HG03108 (cell line): ENCODE measurements at regions not wholly inside any gene's neighbourhood (a gene's known extent, or its start where the extent isn't known, plus 50 kb on each side); places are given as distances from the start of the nearest gene placed in this dataset.
"Not testable (repeated sequence)": the region's sequence is repeated elsewhere in the genome, so short reads cannot be mapped to it uniquely, and the experiment has no call there.

Experiments used
- ATAC-seq: cut with Tn5 transposase; IDR thresholded peaks from one replicate; pipeline ENCODE4 v1.9.1; 2021; ENCODE audit warnings: moderate library complexity; ENCODE audit not compliant: unreplicated experiment

DNA sequence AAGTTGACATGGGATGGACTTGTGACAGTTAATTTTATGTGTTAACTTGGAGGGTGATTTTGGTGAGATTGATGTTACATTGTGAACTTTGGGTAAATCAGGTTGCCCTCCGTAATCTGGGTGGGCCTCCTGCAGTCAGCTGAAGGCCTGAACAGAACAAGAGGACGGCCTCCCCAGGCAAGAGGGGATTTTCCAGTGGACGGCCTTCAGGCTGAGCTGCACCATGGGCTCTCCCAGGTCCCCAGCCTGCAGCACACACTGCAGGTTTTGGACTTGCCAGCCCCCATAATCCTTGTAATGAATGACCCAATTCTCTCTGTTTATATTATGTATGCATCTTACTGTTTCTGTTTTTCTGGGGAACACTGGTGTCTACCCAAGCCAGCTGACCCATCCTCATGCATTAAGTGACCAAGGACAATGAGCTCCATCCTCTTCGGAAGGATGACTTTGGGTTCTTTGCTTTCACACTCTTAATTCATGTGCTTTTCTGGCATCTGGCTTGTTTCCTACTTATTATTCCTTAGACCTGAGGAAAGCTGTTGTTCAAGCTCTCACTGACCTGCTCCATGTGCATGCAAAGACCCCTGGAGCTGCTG is 64.2 kb downstream of the DACT2 start:
- ATAC-seq = no peak

DNA sequence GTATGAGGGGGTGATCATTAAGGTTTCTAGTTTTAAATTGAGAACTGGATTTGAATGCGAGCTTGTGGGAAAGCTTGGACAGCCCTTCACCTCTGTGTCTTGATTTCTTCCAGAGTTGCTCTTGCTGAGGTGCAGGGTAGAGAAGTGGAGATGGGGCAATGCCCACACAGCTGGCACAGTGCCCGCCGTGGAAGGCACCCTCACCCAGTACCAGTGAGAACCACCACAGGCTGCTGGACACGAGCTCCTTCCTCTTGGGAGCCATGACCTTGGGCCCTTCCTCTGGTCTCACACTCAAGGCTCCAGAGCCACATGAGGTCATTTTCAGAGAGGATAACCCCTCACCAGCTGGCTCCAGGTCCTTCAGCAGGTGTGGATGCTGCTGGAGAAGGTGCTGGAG is 67.3 kb downstream of the DACT2 start:
- no peak for ATAC-seq

DNA sequence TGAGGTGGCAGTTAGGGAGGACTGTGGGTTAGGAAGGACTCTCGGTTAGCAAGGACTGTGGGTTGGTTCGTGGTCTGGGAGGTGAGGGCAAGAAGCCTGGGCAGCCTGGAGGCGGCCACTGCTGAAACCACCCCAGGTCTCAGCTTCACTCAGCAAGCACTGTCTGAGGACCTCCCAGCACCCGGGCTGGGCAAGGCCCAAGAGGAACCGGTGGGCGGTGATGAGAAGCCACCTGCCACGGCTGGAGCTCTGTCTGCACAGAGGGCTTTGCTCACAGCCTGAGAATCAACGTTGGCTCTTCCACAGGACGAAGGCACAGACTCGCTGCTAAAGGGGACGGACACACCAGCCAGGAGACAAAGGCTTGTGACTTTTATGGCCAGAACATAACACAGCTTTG is 69.3 kb downstream of the DACT2 start:
- ATAC-seq = no peak

DNA sequence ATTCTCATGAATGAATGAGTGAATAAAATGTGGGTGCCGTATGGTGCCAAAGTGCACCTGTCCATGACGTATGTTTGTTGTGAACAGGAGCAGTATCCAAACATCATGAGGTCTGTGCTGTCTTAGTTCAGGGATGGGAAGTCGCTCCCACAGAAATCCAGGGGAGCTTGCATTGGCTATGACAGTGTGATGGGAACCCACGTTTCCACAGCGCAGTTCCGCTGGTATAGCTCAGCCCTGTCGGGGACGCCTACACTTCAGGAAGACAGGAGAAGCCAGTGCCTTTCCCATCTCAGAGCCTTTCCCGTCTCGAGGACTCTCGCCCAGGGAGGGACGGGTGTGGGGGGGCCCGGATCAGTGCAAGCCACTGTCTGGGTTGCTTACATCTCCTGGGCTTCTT is 69.8 kb downstream of the DACT2 start:
- ATAC-seq = no peak

DNA sequence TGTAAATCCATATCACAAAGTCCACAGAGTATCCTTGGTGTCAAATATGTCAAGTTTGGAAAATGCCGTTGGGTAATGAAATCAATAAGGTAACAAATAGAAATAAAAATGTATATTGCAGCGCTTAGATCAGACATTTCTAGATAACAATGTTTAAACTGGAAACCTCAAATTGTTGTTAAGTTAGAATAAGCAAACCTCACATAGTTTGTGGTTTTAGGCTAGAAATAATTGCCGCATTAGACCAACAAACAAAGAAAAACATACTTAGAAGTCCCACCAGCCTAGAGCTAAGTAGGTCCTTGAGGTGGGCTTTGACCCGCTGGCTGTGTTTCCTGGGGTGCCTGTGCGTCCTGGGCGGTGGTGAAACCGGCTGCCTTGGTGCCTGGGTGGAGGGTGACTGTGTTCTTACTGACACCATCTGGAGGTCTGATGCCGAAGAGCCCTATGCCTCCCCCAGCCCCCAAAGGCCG is 71.4 kb downstream of the DACT2 start:
- ATAC-seq = no peak

DNA sequence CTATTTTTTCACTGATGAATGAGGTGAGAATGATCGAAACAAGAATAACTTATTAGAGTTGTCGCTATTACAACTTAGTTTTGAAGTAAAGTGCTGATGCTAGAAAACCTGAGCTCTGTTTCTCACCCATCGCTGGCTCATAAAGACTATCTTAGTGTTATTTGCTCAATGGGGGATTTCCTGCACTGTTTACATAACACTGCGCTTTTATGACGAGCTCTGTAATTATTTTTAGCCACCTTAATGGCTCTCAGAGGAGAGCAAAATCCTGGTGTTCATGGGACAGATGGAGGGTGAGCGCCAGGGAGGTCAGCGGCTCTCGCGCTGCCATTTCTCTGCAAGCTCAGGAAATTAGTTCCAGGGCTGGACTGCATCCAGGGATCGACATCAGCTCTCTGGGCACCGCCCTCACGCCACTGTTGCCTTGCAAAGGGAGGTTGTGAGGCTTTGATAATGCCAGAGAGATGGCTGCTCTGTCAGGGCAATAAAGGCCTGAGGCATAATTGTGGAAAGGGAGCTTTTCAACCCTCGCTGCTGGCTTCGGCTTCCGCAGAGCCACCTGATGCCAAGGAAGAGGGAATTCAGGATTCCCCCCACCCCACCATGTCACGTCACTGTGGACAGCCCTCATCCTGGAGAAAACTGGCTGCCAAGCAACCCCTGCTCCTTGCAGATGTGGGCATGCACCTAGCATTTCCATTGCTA is 72.0 kb downstream of the DACT2 start:
- ATAC-seq = no peak

DNA sequence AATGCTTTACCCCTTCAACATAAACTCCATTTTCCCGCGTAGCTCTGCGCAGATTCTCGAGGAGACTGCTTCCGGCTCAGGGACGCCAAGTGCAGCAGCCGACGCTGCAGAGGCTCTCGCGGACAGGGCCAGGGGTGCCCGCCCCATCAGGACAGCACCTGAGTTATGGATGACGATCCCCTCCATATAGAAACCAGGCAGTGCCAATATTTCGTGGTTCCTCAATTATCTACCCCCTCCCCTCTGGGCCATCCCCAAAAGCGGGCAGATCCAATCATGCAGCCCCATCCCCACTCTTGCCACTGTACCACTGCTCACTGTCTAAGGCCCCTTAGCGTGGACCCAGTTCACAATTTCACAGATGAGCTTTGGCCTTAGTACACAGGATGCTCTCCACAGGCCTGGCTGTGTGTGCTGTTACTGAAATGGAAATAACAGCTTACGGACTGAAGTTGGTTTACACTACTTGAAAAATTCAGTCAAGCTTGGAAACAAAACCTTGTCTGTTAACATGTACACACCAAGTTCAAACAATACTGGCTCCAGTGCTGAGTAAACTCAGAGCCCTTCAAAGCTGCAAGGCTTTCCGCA is 74.5 kb downstream of the DACT2 start:
- no peak for ATAC-seq

DNA sequence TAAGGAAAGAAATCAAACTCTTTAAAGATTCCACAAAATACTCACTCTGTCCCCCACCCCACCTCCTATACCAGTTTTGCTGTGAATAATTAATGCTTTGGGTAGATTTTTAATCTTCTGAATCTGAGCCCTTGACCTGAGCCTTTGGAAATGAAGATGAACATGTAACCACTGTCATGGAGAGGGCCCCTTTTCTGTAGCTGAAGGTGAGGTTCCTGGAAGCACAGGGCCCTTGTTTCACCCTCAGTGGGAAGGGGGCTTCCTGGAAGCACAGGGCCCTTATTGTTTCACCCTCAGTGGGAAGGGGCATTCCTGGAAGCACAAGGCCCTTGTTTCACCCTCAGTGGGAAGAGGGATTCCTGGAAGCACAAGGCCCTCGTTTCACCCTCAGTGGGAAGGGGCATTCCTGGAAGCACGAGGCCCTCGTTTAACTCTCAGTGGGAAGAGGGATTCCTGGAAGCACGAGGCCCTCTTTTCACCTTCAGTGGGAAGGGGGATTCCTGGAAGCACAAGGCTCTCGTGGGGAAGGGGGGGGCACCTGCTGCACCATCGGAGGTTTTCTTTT is 75.7 kb downstream of the DACT2 start:
- ATAC-seq = no peak

DNA sequence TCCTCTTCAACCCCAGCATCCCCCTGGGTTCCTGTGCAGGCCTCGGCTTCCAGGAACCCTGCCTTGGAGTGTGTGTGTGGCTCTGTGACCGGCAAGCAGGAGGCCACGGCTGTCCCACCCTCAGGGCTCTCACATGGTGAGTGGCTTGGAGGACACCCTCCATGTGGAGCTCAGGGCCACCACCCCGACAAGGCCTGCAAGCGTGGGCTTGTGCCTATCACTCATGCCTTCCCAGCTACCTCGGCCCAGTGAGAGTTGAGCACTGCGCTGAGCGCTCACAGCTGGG is 76.7 kb downstream of the DACT2 start:
- ATAC-seq = no peak

DNA sequence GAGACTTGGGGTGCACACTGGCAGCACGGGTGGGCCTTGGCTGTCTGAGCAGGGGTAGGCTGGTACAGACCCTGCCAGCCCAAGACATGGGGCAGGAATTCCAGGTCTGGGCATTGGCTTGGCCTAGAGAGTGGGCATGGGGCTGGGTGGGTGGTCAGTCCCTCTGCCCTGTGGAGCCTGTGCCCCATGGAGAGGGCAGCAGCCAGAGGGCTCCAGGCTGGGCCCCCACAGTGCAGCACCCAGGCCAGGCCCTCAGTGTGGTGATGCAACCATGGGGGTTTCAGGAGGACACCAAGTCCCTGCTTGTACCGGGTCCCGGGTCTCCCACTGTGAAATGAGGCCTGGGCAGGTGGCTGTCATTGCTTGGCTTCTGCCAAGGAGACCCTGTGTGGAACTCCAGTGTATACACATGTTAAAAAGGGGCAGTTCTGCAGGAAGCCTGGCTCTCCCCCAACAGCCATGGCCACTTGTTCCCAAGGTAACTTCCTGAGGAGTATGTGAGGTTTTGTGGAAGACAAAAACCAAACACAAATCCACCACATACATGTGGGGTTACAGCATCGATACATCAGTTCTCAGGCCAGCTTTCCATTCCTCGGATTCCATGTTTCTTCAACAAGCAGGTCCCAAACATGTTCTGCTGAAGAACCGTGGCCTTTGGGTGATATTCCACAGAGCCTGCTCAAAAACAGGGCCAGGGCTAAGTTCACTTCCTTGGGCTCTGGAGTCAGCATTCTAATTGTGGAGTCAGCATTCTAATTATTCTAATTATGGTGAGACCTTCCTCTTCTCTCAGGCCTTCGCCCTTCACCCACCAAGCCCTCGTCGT is 77.3 kb downstream of the DACT2 start:
- ATAC-seq = no peak

DNA sequence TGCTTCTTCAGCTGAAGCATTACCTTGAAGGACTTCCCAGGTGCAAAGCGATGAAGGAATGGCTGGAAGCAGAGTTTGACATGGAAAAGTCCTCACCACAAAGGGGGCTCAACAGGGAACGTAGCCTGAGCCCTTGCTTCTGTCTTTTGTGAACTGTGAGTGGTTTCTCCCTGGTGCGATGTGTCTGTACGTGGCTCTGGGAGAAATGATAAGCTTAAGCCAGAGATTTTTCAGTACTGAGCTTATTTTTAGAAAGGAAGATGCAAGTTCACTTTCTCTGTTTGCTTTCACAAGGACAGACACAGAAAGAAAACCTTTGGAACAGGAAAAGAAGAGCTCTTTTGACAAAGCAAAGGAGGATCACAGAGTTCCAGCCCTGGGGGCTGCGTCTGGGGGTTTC is 79.4 kb downstream of the DACT2 start:
- no peak for ATAC-seq

DNA sequence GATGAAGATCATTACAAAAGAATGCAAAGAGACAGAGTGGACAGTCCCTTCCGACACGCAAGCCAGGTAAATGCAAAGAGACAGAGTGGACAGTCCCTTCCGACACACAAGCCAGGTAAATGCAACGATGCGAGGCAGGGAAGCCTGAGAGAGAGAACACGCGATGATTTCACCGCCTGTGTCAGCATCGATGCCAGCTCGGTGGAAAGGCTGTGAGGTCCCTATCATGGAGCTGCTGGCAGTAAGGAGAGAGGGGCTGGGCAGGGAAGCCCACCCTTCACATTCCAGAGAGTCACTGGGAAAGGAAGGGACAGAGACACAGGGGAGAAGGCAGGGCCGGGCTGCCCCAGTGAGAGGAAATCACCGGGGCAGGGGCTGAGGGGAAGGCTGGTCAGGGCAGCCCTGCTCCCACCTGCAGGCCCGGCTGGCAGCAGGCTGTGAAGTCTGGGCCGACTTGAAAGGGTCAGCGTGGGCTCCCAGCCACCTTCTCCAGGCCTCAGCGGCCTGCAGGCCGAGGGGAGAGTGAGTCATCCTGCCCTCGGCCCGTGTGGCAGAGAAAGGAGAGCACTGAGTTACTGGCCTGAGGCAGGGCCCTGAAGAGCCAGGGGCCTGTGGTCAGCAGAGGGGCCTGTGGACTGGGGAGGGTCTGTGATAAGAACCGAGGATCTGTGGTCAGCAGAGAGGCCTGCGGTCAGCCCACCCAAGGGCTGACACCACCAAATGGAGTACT is 80.4 kb downstream of the DACT2 start:
- ATAC-seq = no peak

DNA sequence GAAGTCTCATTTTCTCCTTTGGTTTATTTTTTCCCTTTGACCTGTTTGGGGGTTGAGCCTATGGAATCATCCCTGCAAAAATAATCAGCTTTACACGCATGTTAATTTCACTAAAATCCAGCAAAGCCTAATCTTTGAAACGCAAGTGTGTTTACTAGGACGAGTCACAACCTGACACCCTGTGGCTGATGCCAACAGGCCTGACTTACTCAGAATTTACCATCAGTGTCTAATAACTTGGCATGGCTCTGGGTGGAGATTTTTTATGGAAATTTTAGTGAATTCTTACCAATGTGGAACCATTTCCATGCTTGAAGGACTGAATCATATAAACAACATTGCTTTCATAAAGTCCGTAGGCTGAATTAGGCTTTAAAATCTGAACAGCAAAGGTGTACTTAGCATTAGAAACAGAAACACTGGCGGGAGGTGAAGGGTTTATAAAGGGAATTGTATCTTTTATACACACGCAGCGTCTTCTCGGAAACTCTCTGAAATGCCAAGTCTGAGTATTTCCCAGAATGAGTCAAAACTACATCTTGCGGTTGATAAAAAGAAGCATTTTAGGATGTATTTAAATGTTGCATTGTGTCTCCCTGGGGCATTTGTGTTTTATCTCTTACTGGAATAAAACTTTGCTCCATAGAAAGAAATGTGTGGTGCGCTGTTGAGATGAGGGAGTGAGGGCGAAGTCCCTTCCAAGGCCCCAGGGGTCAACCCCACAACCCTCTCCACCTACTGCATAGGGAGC is 81.2 kb downstream of the DACT2 start:
- no peak for ATAC-seq

DNA sequence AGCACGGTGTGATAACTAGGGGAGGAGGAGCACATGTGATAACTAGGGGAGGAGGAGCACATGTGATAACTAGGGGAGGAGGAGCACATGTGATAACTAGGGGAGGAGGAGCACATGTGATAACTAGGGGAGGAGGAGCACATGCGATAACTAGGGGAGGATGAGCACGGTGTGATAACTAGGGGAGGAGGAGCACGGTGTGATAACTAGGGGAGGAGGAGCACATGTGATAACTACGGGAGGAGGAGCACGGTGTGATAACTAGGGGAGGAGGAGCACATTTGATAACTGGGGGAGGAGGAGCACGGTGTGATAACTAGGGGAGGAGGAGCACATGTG is 85.7 kb downstream of the DACT2 start:
- not testable (repeated sequence) for ATAC-seq

DNA sequence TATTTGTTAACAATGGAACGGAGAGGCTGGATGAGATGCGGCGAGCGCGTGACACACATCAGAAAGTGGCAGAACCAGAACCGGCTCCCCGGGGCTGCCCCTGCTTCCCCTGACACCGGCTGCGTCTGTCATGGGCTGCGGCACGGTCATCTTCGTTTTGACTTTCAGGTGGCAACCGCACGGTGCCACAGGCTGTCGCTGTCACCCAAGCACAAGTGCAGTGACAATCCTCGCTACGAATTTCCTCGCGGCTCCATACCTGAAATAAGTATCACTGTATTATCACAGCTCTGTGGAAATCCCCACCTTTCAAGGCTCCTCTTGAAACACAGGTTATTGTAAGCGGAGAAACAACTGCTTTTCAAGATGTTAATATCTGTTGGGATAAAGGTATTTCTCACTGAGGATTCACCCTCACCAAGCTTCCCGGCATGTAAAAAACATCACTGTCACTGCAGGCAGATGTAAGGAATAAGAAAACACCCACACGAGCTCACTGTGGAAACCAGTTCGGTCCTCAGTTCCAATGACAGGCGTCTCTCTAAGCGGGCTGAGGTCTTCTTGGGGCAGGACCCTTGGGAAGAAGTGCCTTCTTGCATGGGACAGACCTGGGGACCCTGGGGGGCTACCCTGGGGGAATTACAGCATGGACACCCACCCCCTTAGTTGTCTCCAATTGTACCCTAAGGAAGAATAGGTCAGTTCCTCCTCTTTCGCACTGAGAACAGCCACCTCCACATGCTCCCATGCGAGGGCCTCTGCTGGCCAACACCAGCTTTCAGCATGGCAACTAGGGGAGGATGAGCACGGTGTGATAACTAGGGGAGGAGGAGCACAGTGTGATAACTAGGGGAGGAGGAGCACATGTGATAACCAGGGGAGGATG is 86.3 kb downstream of the DACT2 start:
- no peak for ATAC-seq

DNA sequence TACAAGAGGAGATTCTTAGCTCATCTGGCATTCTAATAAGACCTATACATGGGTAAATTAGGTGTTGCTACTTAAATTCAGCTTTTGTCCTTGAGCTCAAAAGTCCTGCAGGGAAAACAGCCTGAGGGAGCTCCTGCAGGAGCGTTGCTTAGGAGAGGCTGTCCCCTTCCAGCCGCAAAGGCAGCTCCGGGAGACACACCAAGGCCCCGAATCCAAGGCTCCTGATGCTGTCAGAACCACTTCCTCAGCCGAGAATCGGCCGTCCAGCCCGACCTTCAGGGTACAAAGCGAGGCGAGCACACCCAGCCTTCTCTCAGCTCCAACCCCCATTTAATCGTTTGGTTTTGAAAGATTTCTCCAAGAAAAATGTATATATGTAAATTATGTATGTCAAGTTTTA is 87.0 kb downstream of the DACT2 start:
- ATAC-seq = no peak

DNA sequence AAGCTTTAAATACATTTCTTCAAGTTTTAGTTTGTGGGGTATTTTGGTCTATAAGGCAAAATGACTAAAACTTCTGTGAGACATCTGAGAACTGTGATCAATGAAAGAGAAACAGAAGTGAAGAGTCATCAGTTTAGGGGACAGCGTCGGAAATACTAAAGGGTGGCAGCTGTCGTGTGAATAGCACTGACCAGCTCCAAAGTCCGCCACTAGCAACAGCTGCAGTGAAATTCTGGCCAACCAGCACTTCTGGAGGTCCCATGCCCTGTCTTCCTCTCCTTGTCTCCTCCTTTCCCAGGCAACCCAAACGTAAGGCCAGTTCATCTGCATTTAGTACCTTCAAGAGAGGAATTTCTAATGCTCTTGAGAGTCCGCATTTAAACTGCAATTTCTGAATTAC is 87.5 kb downstream of the DACT2 start:
- ATAC-seq = no peak

DNA sequence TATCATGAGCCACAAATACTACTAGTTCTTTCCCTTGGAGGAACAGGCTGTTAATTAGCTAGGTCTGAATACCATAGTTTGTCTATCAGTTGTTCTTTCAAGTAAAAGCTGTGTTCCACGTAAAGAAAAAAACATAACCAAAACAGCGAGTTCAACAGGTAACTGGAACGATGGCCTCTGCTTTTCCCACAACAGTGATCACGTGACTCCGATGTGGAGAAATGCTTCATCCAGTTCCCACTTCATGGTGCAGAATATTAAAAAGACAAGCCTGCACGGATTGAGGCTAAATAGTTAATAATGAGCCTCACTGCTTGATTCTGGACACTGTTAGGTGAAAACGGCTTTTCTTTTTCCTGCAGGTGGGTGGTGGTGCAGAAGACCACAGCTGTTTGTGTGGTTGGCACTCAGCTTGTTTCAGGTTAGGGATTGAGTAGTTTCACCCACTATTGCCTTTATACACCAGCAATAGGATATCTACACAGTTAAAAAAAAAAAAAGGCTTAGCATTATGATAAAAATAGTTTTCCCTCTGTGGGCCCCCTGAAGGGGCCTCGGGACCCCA is 88.1 kb downstream of the DACT2 start:
- ATAC-seq = no peak

DNA sequence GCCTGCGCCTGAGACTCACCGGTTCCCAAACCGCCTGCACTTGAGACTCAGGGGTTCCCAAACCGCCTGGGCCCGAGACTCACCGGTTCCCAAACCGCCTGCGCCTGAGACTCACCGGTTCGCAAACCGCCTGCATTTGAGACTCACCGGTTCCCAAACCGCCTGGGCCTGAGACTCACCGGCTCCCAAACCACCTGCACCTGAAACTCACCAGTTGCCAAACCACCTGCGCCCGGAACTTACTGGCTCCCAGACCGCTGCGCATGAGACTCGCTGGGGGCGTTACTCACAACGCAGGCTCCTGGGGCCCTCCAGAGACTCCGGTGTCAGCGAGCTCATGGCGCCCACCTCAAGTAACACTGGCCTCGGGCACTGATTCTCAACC is 90.2 kb downstream of the DACT2 start:
- ATAC-seq = no peak
